WI38 (cell line): ENCODE measurements at regions not wholly inside any gene's neighbourhood (a gene's known extent, or its start where the extent isn't known, plus 50 kb on each side); places are given as distances from the start of the nearest gene placed in this dataset.
"Not testable (repeated sequence)": the region's sequence is repeated elsewhere in the genome, so short reads cannot be mapped to it uniquely, and the experiment has no call there.

Experiments used
- H3K4me3 ChIP-seq: 2 replicates; pipeline ENCODE4 v1.5.1; 2011; ENCODE audit warnings: low read depth, mild to moderate bottlenecking, control low read depth, low read length
- TF ChIP-seq, protein P1 (sequence below): IDR thresholded peaks from 2 replicates; pipeline ENCODE4 v1.5.1; 2012; ENCODE audit warnings: low read depth, mild to moderate bottlenecking, control low read depth, low read length

DNA sequence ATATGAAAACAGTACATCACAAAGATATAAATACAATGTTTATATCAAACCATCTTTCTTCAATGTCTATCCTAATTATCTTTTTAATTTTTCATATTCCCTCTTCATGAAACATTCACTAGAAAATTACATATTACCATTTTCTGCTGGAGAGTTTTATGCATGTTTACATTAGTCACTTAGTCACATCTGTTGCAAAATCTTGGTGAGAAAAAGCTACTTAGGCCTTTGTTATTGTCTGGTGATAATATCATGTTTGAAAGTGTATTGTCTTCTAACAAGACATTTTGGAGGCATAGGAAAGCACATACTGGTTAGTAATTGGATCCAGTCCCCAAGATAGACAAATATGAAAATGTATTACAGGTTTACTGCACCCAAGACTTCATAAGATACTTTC, 163.6 kb downstream of the GNAI1 start:
- TF ChIP-seq, protein P1, sequence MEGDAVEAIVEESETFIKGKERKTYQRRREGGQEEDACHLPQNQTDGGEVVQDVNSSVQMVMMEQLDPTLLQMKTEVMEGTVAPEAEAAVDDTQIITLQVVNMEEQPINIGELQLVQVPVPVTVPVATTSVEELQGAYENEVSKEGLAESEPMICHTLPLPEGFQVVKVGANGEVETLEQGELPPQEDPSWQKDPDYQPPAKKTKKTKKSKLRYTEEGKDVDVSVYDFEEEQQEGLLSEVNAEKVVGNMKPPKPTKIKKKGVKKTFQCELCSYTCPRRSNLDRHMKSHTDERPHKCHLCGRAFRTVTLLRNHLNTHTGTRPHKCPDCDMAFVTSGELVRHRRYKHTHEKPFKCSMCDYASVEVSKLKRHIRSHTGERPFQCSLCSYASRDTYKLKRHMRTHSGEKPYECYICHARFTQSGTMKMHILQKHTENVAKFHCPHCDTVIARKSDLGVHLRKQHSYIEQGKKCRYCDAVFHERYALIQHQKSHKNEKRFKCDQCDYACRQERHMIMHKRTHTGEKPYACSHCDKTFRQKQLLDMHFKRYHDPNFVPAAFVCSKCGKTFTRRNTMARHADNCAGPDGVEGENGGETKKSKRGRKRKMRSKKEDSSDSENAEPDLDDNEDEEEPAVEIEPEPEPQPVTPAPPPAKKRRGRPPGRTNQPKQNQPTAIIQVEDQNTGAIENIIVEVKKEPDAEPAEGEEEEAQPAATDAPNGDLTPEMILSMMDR, result no peak
- no peak overlapping the region for H3K4me3 ChIP-seq

DNA sequence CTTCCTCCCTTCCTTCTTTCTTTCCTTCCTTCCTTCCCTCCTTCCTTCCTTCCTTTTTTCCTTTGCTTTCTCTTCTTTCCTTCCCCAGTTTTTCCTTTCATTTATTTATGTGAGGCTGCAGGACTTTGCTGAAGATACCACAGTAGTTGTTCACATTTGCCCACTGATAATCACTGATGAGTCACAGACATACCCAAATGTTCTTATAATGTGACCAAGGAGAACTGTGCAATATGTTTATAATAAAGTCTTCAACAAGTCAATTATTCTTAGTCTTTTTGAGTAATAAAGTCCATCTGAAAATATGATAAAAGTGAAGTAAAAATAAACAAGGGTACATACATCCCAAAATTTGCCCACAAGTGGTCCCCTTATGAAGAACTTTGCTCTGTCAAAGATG, 159.7 kb downstream of the GNAI1 start:
- TF ChIP-seq, protein P1, result no peak

DNA sequence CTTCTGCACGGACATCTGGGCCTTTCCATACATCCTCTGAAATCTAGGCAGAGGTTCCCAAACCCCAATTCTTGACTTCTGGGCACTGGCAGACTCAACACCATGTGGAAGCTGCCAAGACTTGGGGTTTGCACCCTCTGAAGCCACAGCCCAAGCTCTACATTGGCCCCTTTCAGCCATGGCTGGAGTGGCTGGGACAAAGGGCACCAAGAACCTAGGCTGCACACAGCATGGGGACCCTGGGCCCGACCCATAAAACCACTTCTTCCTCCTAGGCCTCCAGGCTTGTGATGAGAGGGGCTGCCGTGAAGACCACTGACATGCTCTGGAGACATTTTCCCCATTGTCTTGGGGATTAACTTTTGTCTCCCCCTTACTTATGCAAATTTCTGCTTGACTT, 158.0 kb downstream of the GNAI1 start:
- H3K4me3 ChIP-seq, result not testable (repeated sequence)

More for the DNA sequence above, 159.7 kb downstream of the GNAI1 start:
- H3K4me3 ChIP-seq, result no peak overlapping the region

DNA sequence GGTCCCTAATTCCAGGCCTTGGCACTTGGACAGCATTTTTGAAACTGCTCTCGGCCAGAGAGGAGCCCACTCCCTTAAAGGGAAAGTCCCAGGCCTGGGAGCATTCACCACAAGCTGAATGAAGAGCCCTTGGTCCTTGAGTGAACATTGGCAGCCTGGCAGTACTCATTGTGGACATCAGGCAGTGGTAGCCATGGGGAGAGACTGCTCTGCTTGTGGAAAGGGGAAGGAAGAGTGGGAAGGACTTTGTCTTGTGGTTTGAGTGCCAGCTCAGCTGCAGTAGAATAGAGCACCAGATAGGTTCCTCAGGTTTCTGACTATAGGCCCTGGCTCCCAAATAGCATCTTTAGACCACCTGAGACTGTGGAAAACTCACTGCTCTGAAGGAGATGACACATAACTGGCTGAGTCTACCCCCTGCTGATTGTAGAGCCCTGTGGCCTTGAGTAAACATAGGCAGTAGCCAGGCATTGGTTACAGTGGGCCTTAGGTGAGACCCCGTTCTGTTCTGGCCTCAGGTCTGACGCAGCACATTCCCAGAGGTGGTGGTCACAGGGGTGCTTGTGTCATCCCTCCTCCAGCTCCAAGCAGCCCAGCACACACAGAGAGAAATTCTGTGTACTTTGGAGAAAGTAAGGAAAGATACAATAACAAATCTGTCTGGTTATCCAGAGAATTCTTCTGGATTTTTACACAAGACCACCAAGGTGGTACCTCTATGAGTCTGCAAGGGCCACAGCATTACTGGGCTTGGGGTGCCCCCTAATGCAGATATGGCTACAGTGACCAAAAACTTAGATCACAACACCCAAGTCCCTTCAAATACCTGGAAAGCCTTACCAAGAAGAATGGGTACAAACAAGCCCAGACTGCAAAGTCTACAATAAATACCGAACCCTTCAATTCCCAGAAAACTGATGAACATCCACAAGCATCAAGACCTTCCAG, 153.8 kb downstream of the GNAI1 start:
- TF ChIP-seq, protein P1, result no peak
- H3K4me3 ChIP-seq, result no peak overlapping the region

DNA sequence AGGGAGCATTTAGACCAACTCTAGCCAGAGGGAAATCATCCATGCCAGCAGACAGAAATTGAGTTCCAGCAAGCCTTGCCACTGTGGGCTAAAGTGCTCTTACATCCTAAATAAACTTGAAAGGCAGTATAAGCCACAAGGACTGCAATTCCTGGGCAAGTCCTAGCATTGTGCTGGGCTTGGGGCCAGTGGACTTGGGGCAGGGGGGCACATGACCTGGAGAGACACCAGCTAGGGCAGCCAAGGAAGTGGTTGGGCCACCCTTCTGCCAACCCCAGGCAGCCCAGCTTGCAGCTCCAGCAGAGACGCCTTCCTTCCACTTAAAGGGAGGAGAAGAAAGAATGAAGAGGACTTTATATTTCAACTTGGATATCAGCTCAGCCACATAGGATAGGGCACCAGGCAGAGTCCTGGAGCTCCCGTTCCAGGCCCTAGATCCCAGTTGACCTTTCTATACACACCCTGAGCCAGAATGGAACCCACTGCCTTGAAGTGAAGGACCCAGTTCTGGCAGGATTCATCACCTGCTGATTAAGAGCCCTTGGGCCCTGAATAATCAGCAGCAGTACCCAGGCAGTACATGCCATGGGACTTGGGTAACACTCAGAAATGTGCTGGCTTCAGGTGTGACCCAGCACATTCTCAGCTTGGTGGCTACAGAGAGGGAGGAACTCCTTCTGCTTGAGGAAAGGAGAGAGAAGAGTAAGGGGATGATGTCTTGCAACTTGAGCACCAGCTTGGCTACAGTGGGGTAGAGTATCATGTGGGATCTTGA, 153.0 kb downstream of the GNAI1 start:
- H3K4me3 ChIP-seq, result no peak overlapping the region
- TF ChIP-seq, protein P1, result no peak

DNA sequence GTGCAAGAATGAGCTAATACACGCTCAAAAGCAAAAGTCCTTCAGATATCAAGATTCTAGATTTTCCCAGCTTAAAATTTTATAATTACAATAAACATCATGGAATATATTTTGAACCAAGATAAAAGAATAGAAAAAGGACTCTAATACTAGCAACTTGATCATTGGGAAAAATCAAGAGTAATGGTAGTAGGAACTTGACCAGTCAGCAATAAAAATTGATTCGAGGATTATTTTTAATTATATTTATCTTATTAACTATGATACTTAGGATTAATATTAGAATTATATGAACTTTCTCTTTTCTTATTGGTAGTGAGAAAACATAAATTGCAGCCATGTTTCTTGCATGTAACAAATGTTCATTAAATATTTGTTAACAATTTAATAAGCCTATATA, 152.0 kb downstream of the GNAI1 start:
- TF ChIP-seq, protein P1, result no peak
- H3K4me3 ChIP-seq, result no peak overlapping the region

DNA sequence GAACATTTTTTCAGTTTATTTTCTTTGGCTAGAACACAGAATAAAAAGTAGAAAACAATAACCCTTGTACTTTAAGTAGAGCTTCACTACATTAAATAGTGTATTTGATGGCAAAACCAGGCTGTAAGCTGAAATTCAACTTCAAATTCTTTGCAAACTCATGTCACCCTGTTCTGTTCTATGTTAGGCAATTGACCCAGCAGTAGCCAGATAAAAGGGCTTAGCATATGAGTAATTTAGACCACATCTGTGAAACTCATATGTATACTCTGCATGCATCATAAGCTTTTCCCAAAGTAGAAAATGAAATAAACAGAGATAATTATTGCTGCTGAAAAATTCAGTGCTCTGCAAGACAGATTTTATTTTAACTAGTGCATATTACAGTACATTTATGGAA, 150.2 kb downstream of the GNAI1 start:
- TF ChIP-seq, protein P1, result no peak
- H3K4me3 ChIP-seq, result no peak overlapping the region
